DOHH2 (cell line): ENCODE measurements at regions not wholly inside any gene's neighbourhood (a gene's known extent, or its start where the extent isn't known, plus 50 kb on each side); places are given as distances from the start of the nearest gene placed in this dataset.

Source experiments
- H3F3A ChIP-seq: fragments of 200-600 bp; sonication (generic), shearing (Covaris generic); 2 replicates; pipeline ENCODE4 v1.6.0; 2016; ENCODE audit warnings: antibody characterized with exemption, mild to moderate bottlenecking; ENCODE audit not compliant: control insufficient read depth, insufficient read depth
- H3K27ac ChIP-seq: fragments of 200-600 bp; sonication (generic); 2 replicates; pipeline ENCODE4 v1.5.1; 2014; ENCODE audit warnings: low read depth, mild to moderate bottlenecking, low read length, moderate library complexity
- H3K27me3 ChIP-seq: fragments of 200-600 bp; sonication (generic); 2 replicates; pipeline ENCODE4 v1.6.1; 2014; ENCODE audit warnings: mild to moderate bottlenecking, low read length, mixed read lengths; ENCODE audit not compliant: control insufficient read depth
- H3K36me3 ChIP-seq: fragments of 200-600 bp; sonication (generic); 2 replicates; pipeline ENCODE4 v1.6.1; 2014; ENCODE audit warnings: mild to moderate bottlenecking, low read length, moderate library complexity, mixed read lengths; ENCODE audit not compliant: control insufficient read depth
- H3K4me1 ChIP-seq: fragments of 200-600 bp; sonication (generic); 2 replicates; pipeline ENCODE4 v1.6.1; 2014; ENCODE audit warnings: mild to moderate bottlenecking, low read length, mixed read lengths; ENCODE audit not compliant: control insufficient read depth
- H3K4me2 ChIP-seq: fragments of 200-600 bp; sonication (generic); 2 replicates; pipeline ENCODE4 v1.6.0; 2014; ENCODE audit warnings: mild to moderate bottlenecking, low read length, moderate library complexity
- H3K4me3 ChIP-seq: fragments of 200-600 bp; sonication (generic); 2 replicates; pipeline ENCODE4 v1.5.1; 2014; ENCODE audit warnings: mild to moderate bottlenecking, low read length, mixed read lengths
- H3K79me2 ChIP-seq: fragments of 200-600 bp; sonication (generic); 2 replicates; pipeline ENCODE4 v1.6.1; 2014; ENCODE audit warnings: mild to moderate bottlenecking, low read length, mixed read lengths; ENCODE audit not compliant: control insufficient read depth
- H3K9me2 ChIP-seq: fragments of 200-600 bp; sonication (generic); replicated peaks from 2 replicates; pipeline ENCODE4 v1.6.1; 2014; ENCODE audit warnings: mild to moderate bottlenecking, low read length, mixed read lengths; ENCODE audit not compliant: control insufficient read depth
- H3K9me3 ChIP-seq: fragments of 200-600 bp; sonication (generic); 2 replicates; pipeline ENCODE4 v1.6.1; 2014; ENCODE audit warnings: antibody characterized with exemption, low read length, mixed read lengths; ENCODE audit not compliant: control insufficient read depth, insufficient read depth
- H4K20me1 ChIP-seq: fragments of 200-600 bp; sonication (generic); 2 replicates; pipeline ENCODE4 v1.6.0; 2014; ENCODE audit warnings: low read depth, mild to moderate bottlenecking, antibody characterized with exemption, low read length, moderate library complexity; ENCODE audit not compliant: control insufficient read depth, insufficient read depth
- EZH2phosphoT487 ChIP-seq: fragments of 200-600 bp; sonication (generic); IDR thresholded peaks from 2 replicates; pipeline ENCODE4 v1.6.1; 2017; ENCODE audit warnings: borderline replicate concordance, mild to moderate bottlenecking, antibody characterized with exemption, low read length, moderate library complexity, mixed read lengths
- TF ChIP-seq, protein P1 (sequence below): fragments of 200-600 bp; sonication (generic); IDR thresholded peaks from one replicate; pipeline ENCODE4 v1.5.1; 2014; ENCODE audit warnings: antibody characterized with exemption, mild to moderate bottlenecking, low read depth, low read length; ENCODE audit not compliant: poor library complexity, severe bottlenecking

DNA sequence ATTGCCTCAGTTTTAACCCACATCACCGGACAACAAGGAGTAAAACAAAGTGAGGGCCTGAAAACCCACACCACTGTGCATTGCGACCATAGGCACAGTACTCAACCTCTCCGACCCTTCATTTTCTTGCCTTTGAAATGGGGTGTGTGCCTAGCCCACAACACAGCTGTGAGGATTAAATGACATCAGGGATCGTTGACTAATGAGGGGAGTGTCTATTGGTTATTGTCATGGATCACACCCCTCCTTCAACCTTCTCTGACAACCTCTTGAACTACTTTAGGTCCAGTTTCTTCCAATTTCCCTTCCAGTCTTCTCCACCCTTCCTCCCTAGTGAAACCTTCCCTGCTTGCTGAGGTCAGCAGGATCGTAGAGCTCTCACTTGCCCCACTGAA is 89.5 kb downstream of the HES1 start:
- H3K4me3 ChIP-seq = no peak overlapping the region
- H3K9me2 ChIP-seq = no peaks in the 10 kb centered on the region
- TF ChIP-seq, protein P1, sequence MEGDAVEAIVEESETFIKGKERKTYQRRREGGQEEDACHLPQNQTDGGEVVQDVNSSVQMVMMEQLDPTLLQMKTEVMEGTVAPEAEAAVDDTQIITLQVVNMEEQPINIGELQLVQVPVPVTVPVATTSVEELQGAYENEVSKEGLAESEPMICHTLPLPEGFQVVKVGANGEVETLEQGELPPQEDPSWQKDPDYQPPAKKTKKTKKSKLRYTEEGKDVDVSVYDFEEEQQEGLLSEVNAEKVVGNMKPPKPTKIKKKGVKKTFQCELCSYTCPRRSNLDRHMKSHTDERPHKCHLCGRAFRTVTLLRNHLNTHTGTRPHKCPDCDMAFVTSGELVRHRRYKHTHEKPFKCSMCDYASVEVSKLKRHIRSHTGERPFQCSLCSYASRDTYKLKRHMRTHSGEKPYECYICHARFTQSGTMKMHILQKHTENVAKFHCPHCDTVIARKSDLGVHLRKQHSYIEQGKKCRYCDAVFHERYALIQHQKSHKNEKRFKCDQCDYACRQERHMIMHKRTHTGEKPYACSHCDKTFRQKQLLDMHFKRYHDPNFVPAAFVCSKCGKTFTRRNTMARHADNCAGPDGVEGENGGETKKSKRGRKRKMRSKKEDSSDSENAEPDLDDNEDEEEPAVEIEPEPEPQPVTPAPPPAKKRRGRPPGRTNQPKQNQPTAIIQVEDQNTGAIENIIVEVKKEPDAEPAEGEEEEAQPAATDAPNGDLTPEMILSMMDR = no peak
- no peak for TF ChIP-seq EZH2phosphoT487
- no peaks in the 10 kb centered on the region for H3K79me2 ChIP-seq
- H3K27ac ChIP-seq = no peak overlapping the region
- H3K9me3 ChIP-seq = no peaks in the 10 kb centered on the region
- H3K27me3 ChIP-seq = peaks cover 8% of the 10 kb centered on the region
- H3F3A ChIP-seq = no peaks in the 10 kb centered on the region
- no peaks in the 10 kb centered on the region for H3K36me3 ChIP-seq
- H4K20me1 ChIP-seq = no peaks in the 10 kb centered on the region
- no peak overlapping the region for H3K4me2 ChIP-seq
- no peaks in the 10 kb centered on the region for H3K4me1 ChIP-seq

DNA sequence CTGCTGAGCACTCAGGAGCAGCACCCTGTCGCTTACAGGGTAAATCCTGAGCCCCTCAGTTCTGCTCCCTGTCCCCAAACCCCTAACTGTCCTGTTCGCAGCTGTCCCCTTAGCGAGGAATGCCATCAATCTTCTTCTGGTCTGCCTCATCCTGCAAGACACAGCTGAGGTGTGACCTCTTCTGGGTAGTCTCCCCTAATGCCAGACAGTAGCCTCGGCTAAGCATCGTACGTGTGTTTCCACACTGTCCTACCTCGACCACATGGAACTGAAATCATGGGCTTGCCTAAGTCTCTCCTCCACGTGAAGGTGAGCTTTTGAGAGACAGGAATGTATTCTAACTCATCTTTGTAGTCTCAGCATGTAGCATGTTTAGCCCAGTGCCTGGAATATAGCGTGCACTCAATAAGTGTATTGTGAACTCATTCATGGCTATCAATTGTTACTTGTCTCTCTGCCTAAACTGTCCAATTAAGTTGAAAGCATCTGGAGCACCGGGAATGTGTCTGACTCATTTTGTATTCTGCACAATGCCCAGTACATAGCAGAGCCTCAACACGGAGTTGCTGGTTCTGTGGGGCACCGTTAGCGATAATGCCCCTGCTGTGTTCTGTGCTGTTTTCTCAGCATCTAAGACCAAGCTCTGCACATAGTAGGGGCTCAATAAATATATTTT is 90.2 kb downstream of the HES1 start:
- TF ChIP-seq, protein P1 = no peak
- no peak for TF ChIP-seq EZH2phosphoT487
- Histone ChIP-seq H3K9me2 (no peaks in the 10 kb centered on the region), H3K9me3 (no peaks in the 10 kb centered on the region), H3K79me2 (no peaks in the 10 kb centered on the region), H3K4me1 (no peaks in the 10 kb centered on the region), H3K27me3 (peaks cover 8% of the 10 kb centered on the region), H3K4me2 (no peak overlapping the region), H3F3A (no peaks in the 10 kb centered on the region), H3K36me3 (no peaks in the 10 kb centered on the region), H3K4me3 (no peak overlapping the region), H3K27ac (no peak overlapping the region), H4K20me1 (no peaks in the 10 kb centered on the region)

DNA sequence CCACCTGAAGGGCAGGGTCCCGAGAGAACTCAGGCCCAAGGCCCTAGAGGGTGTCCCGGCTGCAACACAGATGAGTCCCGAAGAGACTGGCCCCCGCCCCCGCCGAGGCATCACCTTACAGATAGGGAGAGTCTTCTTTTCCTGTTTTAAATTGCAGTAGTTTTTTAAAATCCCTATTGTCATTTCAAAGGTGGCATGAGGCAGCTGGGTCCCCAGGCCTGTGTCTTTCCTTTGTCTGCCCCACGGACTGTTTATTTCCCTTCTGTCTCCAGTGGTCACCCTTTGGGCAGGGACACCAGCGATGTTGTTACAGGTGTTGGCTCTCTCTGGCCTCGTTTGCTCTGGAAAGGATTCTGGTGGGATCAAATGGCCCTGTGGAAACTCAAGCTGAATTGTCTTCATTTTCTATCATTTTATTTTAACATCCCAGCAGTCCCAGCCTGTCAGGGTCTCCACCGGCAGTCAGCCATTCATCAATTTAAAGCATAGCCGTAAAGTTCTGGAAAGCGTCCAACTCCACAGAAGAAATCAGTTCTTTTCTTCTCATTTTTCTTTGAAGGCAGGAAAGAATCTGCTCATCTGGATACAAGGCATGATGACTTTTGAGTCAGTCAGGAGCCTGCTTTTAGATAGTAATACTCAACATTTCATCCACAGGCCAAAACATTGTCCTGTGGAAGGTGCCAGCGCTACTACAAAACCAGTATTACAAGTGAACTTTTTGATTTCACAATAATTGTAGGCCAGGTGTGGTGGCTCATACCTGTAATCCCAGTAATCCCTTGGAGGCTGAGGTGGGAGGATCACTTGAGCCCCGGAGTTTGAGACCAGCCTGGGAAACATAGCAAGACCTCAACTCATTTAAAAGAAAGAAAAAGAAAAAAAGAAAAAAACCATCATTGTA is 96.2 kb downstream of the HES1 start:
- no peaks in the 10 kb centered on the region for H3K36me3 ChIP-seq
- no peak overlapping the region for H3K4me3 ChIP-seq
- no peaks in the 10 kb centered on the region for H4K20me1 ChIP-seq
- no peaks in the 10 kb centered on the region for H3K4me1 ChIP-seq
- H3K4me2 ChIP-seq = no peak overlapping the region
- H3K79me2 ChIP-seq = no peaks in the 10 kb centered on the region
- H3K9me3 ChIP-seq = no peaks in the 10 kb centered on the region
- H3K27me3 ChIP-seq = peaks cover 13% of the 10 kb centered on the region
- no peaks in the 10 kb centered on the region for H3F3A ChIP-seq
- H3K27ac ChIP-seq = no peak overlapping the region
- H3K9me2 ChIP-seq = no peaks in the 10 kb centered on the region
- TF ChIP-seq, protein P1 = no peak
- TF ChIP-seq EZH2phosphoT487 = no peak
